ENCODE measurements at regions not wholly inside any gene's neighbourhood (a gene's known extent, or its start where the extent isn't known, plus 50 kb on each side); places are given as distances from the start of the nearest gene placed in this dataset.

GRCh38 chr6:144543006-144543871 lies 258.1 kb downstream of the UTRN start:
- H3K27ac ChIP-seq: no peak overlapping the region
- no peak for TF ChIP-seq CTCF (conservative IDR thresholded peaks at IDR 0.05)
- no peak for TF ChIP-seq ZFX (IDR thresholded peaks at IDR 0.05)

GRCh38 chr6:144544266-144544830 lies 259.2 kb downstream of the UTRN start:
- TF ChIP-seq ZFX (IDR thresholded peaks at IDR 0.05) (no peak), CTCF (conservative IDR thresholded peaks at IDR 0.05) (no peak)
- no peak overlapping the region for H3K27ac ChIP-seq

- no peak overlapping the region for H3K27ac ChIP-seq
- TF ChIP-seq CTCF (conservative IDR thresholded peaks at IDR 0.05): no peak
- TF ChIP-seq ZFX (IDR thresholded peaks at IDR 0.05): no peak
Measured at GRCh38 chr6:144546807-144547206, 261.7 kb downstream of the UTRN start.

- H3K27ac ChIP-seq: no peak overlapping the region
- TF ChIP-seq ZFX (IDR thresholded peaks at IDR 0.05): no peak
- no peak for TF ChIP-seq CTCF (conservative IDR thresholded peaks at IDR 0.05)
Measured at GRCh38 chr6:144547409-144547808, 262.3 kb downstream of the UTRN start.

GRCh38 chr6:144548536-144548935 lies 263.4 kb downstream of the UTRN start:
- TF ChIP-seq CTCF (conservative IDR thresholded peaks at IDR 0.05) (0 out of 2 replicates have a peak, but pooled peaks have one; percentile 7), ZFX (IDR thresholded peaks at IDR 0.05) (no peak)
- no peak overlapping the region for H3K27ac ChIP-seq

GRCh38 chr6:144549837-144550747 lies 265.0 kb downstream of the UTRN start:
- no peak overlapping the region for H3K27ac ChIP-seq
- TF ChIP-seq CTCF (conservative IDR thresholded peaks at IDR 0.05): no peak
- TF ChIP-seq ZFX (IDR thresholded peaks at IDR 0.05): no peak

Measured in C4-2B (cell line).